Lung microvascular endothelial cell (primary cell): ENCODE measurements at regions not wholly inside any gene's neighbourhood (a gene's known extent, or its start where the extent isn't known, plus 50 kb on each side); places are given as distances from the start of the nearest gene placed in this dataset.
"Not testable (repeated sequence)": the region's sequence is repeated elsewhere in the genome, so short reads cannot be mapped to it uniquely, and the experiment has no call there.

ENCODE experiments used
- DNase-seq, 2 donors: peaks; one replicate each; pipeline versions ENCODE4 v3.0.0 to v3.0.0-alpha.2; 2010; ENCODE audit warnings: low read depth in 2 of 2

DNA sequence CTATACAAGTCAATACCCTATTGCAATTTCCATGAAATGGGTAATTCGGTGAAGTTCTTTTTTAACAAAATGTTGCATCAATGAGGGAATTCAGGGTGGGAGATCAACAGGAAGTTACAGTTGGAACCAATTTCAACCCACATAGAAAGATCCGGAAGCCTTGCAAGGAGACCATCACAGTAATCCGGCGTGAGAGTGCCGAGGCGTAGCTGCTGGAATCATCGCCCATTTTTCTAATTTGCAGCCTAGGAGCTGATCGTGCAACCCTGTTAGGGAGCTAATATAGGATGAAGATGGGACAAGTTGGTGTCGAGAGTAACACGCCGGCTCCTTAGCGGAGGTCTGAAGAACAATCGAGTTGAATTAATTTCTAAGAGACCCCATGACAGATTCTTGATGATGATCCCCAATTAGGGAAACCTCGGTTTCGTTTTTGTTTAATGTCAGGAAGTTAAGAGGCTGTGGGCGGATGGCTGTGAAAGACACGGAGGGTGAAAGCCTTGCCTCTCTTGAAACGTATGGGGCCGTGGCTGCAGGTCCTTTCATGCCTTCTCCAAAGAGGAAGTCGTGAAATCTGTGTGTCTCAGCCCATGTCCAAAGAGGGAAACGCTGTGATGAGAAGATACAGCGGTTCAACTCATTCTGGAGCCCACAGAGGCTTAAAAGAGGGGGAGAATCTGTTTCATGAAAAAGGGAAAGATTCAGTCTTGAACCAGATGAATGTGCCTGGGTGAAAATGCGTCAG is 51.2 kb upstream of the CARD11 start:
- DNase-seq: no peak

DNA sequence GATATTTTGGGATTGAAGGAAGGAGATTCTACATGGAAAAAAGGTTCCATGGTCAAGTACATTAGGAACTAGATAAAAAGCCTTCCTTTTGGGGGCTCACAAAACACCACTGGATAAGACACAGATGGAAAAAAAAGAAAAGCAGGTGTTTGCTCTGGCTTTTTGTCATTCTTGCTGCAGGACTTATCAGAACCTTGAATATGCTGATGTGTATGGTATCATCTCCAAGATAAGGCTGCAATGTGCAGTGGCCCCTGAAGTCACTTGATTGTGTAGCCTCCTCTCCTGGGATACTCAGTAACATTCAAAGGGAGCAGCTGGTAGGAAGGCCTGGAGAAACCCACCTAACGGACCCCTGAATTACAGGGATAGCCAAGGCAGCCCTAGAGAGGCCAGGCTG is 54.1 kb upstream of the CARD11 start:
- DNase-seq: no peak

DNA sequence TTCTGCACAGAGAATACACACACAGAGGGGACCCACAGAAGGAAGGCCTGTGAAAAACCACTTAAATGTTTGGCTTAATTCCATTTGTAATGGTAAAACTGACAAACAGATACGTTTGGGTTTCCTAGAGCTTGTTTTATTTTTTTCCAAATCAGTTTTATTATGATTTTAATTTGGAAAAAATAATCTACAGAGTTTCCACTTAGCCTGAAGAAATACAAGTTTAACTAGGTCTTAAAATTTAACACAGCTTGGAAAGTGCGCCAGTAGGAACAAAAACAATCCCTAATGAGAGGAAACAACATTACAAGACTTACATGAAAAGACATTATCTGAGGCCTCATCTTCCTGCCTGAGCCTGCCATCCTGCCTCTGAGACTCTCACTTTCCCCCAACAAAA is 58.5 kb upstream of the CARD11 start:
- no peak for DNase-seq

DNA sequence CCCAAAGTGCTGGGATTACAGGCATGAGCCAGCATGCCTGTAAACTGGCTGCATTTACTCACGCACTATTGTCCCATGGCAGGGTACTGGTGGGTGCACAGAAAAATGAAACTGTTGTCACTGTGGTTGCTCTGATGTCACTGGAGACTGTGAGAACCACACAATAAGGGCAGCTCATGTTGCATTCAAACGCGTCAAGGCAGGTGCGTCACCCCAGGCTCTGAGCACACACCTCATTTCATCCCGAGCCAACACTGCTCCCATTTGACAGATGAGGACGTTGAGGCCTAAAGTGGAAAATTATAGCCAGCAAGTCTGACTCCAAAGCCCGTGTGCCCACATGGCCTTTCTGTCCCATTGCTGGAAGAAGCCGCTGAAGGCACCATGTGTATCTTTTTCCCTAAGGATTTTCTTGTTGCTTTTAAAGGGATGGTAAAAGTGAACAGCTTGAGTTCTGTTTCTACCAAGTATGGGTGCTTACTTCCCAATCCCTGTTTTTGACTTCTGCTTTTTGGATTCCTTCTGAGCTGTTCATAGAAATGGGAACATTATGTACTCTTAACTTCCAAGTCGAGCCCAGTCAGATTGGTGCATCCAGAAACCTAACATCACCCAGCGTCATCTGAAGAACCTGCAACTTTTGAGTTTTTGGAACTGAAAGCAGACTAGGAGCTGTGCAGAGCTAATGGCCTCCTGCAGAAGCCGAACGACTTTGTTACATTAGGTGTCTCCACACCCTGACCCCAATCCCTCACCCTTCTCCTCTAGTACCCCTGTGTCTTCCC is 60.1 kb upstream of the CARD11 start:
- no peak for DNase-seq

DNA sequence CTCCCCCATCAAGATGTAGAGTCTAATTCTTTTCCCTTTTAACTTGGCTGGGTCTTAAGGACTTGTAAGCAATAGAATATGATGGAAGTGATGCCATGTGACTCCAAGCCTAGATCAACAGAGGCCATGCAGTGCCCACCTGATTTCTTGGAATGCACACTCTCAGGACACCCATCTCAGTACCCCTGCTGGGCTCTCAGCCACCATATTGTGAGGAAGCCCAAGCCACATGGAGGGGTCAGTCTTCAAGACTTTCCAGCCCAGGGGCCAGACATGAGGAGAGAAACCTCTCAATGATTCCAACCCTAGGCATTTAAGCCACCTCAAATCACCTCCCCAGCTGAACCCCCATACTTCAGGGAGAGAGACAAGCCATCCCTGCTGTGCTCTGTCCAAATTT is 62.2 kb upstream of the CARD11 start:
- DNase-seq: no peak

DNA sequence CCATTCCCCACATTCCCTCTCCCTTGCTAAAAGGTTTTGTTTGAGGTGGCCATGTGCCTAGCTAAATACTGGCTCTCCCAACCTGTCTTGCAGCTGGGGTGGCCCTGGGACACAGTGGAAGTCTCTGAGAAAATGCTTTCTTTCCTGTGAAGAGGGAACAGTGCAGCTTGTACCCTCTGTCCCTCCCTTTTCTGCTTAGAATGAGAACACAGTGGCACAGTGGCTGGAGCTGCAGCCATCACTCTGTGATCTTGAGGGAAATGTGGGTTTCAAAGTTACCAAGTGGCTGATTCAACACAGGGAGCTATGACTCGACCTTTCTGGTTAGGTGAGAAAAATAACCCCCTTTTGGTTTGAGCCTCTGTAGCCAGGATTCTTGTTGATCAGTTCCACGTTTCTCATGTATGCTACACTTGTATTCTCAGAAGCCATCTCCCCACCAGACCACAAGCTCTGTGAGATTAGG is 62.7 kb upstream of the CARD11 start:
- DNase-seq: no peak

DNA sequence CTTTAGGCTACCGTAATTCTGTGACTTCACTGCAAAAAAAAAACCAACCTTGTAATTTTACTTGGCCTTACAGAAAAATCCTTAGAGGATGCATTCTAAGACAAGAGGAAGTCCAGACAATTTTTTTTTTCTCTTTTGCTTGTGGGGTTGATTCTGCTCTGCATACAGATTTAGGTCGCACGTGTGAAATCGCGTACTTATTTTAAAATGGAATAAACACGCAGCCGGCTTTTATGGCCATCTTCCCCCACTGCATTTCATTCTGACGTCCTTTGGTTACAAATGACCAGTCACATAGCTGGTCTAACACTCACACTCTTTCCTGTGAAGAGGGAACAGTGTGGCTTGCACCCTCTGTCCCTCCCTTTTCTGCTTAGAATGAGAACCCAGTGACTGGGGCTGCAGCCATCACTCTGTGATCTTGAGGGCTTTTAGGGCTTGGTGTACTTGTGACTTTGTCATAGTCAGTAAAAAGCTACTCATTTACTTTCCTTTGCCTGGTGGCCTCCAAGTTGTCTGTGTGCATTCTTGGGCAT is 63.6 kb upstream of the CARD11 start:
- no peak for DNase-seq

DNA sequence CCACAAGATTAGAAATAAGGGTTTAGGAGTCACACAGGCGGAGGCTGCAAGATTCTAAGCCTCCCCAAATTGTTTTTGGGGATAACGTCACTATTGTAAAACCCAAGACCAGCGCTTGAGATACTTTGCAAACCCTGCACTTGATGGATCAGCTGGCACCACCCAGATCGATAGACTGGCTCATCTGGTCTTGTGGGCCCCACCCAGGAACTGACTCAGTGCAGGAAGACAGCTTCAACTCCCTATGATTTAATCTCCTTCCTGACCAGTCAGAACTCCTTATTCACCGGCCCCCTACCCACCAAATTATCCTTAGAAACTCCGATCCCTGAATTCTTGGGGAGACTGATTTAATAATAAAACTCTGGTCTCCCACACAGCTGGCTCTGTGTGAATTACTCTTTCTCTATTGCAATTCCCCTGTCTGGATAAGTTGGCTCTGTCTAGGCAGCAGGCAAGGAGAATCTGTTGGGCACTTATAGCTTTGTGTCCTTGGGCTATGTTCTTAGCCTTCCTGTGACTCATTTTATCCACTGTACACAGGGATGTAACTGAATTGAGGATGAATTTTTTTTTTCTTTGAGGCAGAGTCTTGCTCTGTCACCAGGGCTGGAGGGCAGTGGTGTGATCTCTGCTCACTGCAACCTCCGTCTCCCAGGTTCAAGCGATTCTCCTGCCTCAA is 64.4 kb upstream of the CARD11 start:
- DNase-seq: peak in 1 of 2 donors; percentile 13

DNA sequence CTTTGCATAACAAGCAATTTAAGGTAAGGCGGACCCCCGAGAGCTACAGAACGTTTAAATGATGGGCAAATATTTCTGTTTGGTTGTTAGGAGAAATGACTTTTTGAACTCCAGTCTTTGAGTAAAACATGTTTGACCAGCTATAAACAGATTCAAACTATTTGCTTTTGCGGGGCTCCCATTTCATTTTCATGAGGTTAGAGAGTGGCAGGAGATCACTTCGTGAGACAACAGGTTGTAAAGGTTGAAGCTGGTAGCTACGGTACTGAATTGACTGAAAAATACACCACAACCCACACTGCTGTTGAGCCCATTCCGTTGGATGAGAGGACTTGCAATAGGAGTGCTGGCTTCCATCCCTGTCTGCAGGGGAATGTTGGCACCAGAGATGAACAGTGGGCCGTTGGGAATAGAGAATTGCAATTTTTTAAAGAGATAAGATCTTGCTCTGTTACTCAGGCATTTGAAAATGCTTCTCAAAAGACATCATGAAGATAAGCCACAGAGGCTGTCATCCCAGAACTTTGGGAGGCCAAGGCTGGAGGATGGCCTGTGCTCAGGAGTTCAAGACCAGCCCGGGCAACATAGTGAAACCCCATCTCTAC is 65.7 kb upstream of the CARD11 start:
- DNase-seq: no peak

DNA sequence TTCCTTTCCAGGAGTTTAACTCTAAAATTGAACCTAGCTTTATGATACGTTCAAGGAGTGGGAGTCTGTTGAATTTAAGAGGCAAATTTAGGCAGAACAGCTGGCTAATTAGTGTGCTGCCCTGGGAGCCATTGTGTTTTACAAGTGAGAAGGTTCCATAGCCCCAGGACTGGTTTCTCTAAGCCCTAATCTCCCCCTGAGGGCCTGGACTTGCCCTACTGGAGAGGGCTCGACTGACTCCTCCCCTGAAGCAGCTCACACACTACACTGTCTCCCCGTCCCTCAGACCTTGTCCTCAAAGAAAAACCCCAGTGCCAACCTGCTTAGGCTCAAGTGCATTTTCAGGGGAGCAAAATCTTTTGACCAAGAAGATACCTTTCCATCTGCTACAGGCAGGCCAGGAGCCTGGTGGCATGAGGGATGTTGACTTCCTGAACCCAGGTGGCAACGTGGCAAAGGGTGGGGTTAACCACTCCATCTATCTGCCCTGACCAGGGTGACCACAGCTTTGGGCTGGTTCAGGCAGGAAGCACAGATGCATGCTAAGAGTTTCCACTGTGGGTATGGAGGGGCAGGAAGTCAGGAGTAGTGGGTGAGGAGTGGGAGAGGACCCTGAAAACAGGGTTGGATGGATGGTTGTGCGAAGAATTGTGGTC is 68.9 kb upstream of the CARD11 start:
- no peak for DNase-seq

DNA sequence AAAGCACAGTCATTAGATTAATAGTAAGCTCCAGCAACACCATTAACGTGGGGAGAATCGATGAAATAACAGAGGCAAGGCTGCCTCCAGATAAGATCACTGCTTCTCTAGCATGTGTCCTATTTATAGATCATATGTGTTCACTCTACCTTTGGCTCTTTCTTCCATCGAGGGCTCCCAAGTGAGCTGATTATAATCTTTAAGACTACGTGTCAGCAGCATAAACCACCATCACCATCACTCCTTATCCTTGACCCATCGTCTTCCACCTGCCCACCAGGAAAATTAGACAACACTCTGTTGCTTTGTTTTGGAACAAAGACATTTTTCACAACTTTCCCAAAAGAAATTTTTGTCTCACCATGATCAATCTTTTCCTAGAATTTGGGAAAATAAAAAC is 71.2 kb upstream of the CARD11 start:
- no peak for DNase-seq

DNA sequence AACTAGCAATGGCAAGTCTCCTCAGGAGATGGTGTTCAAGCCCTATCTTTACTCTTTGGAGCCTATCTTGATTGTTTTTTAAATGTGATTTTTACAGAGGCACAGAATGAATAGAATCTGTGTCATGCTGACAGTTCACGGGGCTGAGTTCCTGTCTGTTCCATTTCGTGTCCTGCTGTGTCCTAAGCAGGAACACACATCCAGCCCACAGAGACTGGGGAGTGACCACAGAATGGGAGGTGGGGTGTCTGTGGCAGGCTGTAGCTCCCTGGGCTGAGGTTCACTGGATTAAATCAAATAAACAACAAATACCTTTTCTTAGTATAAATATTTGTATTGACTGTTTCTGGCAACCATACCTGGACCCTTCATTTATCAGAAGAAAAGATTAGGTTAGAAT is 73.4 kb upstream of the CARD11 start:
- DNase-seq: no peak

DNA sequence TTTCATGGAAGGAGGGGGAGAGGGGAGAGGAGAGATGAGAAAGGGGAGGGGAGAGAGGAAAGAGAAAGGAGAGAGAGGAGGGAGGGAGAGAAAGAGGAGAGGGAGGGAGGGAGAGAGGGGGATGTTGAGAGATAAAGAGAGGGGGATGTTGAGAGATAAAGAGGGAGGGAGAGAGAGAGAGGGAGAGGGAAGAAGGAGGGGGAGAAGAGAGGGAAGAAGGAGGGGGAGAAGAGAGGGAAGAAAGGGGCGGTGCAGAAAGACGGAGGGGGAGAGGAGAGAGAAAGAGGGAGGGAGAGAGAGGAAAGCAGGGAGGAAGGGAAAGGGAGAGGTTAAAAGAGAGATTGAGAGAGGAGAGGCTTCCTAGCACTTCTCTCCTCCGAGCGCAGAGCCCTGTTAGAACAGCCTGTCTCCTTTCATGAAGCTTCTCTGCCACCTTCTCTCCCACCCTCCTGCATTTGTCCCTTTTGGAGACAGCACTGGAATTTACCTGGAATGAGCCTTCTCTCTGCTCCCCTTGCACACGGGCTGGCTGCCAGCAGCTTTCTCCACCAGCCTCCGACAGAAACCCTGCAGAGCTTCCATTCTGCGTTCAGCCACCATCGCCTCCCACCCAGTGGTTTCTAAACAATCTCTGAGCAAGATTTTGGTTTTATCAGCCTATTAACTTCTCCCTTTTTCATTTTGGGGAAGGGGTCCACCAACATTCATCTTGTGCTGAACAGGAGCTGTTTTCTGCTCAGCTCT is 74.0 kb upstream of the CARD11 start:
- no peak for DNase-seq

DNA sequence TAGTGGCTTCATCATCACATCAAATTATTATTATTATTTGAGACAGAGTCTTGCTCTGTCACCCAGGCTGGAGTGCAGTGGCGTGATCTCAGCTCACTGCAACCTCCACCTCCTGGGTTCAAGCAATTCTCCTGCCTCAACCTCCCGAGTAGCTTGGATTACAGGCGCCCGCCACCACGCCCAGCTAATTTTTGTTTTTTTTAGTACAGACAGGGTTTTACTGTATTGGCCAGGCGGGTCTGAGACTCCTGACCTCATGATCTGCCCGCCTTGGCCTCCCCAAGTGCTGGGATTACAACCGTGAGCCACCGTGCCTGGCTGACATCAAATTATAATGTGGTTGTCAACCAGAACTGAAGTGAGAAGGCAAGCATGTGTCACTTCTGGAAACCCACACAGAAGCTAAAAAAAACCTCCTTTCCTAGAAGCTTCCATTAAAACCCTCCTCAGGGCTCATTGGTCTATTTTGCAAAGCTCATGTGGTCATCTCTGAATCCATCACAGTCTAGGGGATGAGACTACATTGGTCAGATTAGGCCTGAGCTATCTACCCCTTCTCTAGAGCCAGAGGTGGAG is 75.8 kb upstream of the CARD11 start:
- DNase-seq: not testable (repeated sequence)

DNA sequence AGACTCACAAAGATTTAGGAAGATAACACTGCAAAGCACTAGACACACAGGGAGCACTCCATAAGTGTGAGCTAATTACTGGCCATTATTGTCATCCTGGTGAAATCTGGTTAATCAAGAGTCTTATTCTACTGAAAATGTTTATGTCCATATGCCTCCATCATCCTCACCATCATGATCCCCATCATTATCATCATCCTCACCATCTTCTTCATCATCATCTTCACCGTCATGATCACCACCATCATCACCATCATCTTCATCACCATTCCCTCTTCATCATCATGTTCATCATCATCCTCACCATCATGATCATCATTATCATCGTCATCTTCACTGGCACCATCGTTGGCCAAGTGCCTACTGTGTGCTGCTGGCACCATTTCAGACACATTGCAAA is 76.3 kb upstream of the CARD11 start:
- no peak for DNase-seq

DNA sequence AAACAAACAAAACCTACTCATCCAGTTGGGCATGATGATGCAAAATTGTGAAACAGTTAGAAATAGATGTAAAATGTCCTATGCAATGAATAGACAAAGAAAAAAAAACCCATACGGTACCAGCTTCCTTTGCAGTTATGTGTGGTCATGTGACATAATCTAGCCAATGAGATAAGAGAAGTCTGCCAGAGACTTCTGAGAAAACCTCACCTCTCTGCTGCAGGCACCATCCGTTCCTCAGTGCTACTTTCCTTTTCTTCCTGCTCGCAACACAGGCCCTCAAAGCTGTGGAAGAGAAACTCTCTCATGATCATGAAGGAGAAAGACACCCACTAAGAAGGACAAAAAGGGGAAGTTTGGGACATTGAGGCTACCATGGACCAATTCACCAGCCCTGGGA is 76.8 kb upstream of the CARD11 start:
- DNase-seq: no peak

DNA sequence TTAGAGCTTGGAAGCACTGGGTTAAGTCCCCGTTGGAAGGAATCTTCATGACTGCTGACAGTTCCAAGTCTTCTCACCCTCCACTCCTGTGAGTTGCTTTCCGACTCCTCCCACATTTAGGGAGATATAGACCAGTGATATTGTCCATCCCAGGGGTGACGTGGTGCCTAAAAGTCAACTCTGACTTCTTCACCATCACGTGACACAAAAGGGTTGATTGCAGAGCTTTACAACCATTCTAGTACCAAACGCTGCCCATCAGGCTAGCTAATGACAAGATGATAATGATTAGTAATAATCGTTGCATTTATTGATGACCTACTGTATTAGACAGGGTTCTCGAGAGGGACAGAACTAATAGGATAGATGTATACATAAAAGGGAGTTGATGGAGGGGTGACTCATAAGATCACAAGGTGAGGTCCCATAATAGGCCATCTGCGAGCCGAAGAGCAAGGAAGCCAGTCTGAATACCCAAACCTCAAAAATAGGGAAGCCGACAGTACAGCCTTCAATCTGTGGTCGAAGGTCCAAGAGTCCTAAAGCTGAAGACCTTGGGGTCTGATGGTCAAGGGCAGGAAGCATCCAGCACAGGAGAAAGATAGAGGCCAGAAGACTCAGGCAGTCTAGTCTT is 85.3 kb upstream of the CARD11 start:
- no peak for DNase-seq

DNA sequence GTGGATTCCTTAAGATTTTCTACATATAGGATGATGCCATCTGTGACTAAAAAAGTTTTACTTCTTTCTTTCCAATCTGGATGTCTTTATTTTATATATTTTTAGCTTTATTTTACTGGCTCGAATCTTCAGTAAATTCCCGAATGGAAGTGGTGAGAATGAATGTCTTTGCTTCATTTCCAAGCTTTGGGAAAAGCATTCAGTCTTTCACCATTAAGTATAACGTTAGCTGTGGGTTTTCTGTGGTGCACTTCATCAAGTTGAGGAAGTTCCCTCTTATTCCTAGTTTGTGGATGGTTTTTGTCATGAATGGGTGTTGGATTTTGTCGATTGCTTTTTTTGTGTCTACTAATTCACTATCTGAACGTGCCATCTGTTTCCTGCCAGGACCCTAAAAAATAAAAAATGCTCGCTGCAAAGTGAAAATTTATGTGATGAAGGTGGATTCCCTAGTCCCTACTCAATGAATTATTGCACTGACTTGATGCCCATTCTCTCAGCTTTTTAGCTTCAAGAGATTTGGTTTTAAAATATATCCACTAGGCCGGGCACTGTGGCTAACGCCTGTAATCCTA is 90.2 kb upstream of the CARD11 start:
- no peak for DNase-seq

DNA sequence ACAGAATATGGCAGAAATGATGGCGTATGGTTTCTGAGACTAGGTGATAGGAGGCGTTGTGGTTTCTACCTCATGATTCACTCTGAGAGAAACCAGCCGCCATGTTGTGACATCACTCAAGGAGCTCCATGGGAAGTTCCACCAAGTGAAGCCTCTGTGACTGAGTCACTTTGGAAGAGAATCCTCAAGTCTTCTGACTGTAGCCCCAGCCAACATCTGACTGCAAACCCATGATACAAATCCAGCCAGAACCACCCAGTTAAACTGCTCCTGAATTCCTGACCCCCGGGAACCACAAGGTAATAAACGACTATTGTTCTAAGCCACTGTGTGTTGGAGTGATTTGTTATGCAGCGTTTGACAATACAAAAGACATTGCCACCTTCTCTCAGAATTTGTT is 91.1 kb upstream of the CARD11 start:
- no peak for DNase-seq
